GM12878 (cell line): ENCODE measurements at regions not wholly inside any gene's neighbourhood (a gene's known extent, or its start where the extent isn't known, plus 50 kb on each side); places are given as distances from the start of the nearest gene placed in this dataset.

Experiments used
- ATAC-seq: fragments of 200-7000 bp; cut with Tn5 transposase; 3 replicates; pipeline ENCODE4 v1.9.1; 2020; ENCODE audit warnings: mild to moderate bottlenecking, moderate library complexity
- BruUV-seq: library from RNA; stranded (reverse); fragments of 400-500 nt; replicated peaks from 2 replicates; lab custom pipeline; 2021; lab: Mats Ljungman, UMichigan
- CTCF ChIA-PET: fragments of 300-600 bp; sonication (Branson Sonifier 250); formaldehyde crosslinking; extraction: SDS; loops from one replicate; lab custom pipeline; 2021; ENCODE audit warnings: inconsistent platforms; lab: Yijun Ruan, JAX
- POLR2A ChIA-PET: fragments of 350-600 bp; formaldehyde crosslinking; extraction: SDS; loops from one replicate; lab custom pipeline; 2021; ENCODE audit warnings: inconsistent platforms; lab: Charles Lee
- RAD21 ChIA-PET: fragments of 300-600 bp; sonication (Branson Sonifier 250); formaldehyde crosslinking; loops from one replicate; lab custom pipeline; 2023; ENCODE audit warnings: antibody characterized with exemption; ENCODE audit not compliant: unreplicated experiment; lab: Charles Lee
- SMC1A ChIA-PET: fragments of 300-600 bp; sonication (Branson Sonifier 250); formaldehyde crosslinking; loops from one replicate; lab custom pipeline; 2023; ENCODE audit not compliant: unreplicated experiment, uncharacterized antibody; lab: Charles Lee
- DNase-seq: peaks from one replicate; pipeline ENCODE4 v3.0.0-alpha.2; 2011; ENCODE audit warnings: low read depth, low spot score
- FAIRE-seq: peaks from 3 replicates; lab custom pipeline; 2011; peaks lifted over from hg19 to GRCh38; lab: Jason Lieb, UNC
- H2AFZ ChIP-seq: 2 replicates; pipeline ENCODE4 v1.6.0; 2011; ENCODE audit warnings: low read depth, low read length, control low read depth; ENCODE audit not compliant: control insufficient read depth
- H3K27ac ChIP-seq: 2 replicates; pipeline ENCODE4 v1.5.1; 2011; ENCODE audit warnings: control low read depth; ENCODE audit not compliant: control insufficient read depth, insufficient read depth
- H3K27me3 ChIP-seq, 2 experiments: replicated peaks in 1 of 2; 2 replicates each; pipeline versions ENCODE4 v1.6.0 to v1.6.1; 2011; ENCODE audit warnings: low read length in 1 of 2; ENCODE audit not compliant: control insufficient read depth in 2 of 2, insufficient read depth in 2 of 2
- H3K36me3 ChIP-seq, 2 experiments: 2 replicates each; pipeline ENCODE4 v1.5.1; 2011; ENCODE audit warnings: low read length in 1 of 2; ENCODE audit not compliant: control insufficient read depth in 2 of 2, insufficient read depth in 2 of 2
- H3K4me1 ChIP-seq: 2 replicates; pipeline ENCODE4 v1.6.1; 2011; ENCODE audit warnings: mild to moderate bottlenecking, low read length, moderate library complexity, mixed read lengths; ENCODE audit not compliant: control insufficient read depth, insufficient read depth
- H3K4me2 ChIP-seq: 2 replicates; pipeline ENCODE4 v1.6.0; 2011; ENCODE audit warnings: control low read depth; ENCODE audit not compliant: control insufficient read depth, insufficient read depth
- H3K4me3 ChIP-seq: fragments of 200-600 bp; sonication (generic); 2 replicates; pipeline ENCODE4 v1.5.1; 2016
- H3K79me2 ChIP-seq: 2 replicates; pipeline ENCODE4 v1.6.0; 2011; ENCODE audit warnings: low read length; ENCODE audit not compliant: control insufficient read depth, insufficient read depth
- H3K9ac ChIP-seq: 2 replicates; pipeline ENCODE4 v1.8.0; 2011; ENCODE audit warnings: low read length, control low read depth, mixed read lengths; ENCODE audit not compliant: control insufficient read depth, insufficient read depth
- H3K9me3 ChIP-seq: replicated peaks from 3 replicates; pipeline ENCODE4 v1.5.1; 2011; ENCODE audit warnings: mild to moderate bottlenecking, low read length; ENCODE audit not compliant: control insufficient read depth, insufficient read depth
- H4K20me1 ChIP-seq: 2 replicates; pipeline ENCODE4 v1.6.0; 2011; ENCODE audit not compliant: control insufficient read depth, insufficient read depth
- CEBPZ ChIP-seq: fragments of 150-350 bp; IDR thresholded peaks from 2 replicates; pipeline ENCODE4 v1.6.1; 2016; ENCODE audit warnings: low read depth, low read length
- CHD2 ChIP-seq: IDR thresholded peaks from 2 replicates; pipeline ENCODE4 v1.6.1; 2011; ENCODE audit warnings: low read depth, low read length, improper control_type of control experiment, borderline replicate concordance
- IKZF1 ChIP-seq: fragments of 450-650 bp; conservative IDR thresholded peaks from 2 replicates; pipeline ENCODE4 v1.6.1; 2017; ENCODE audit warnings: antibody characterized with exemption, mild to moderate bottlenecking
- JUND ChIP-seq: IDR thresholded peaks from 2 replicates; pipeline ENCODE4 v1.6.1; 2012; ENCODE audit warnings: low read depth, mild to moderate bottlenecking, low read length, improper control_type of control experiment, moderate library complexity
- PKNOX1 ChIP-seq: fragments of 450-650 bp; IDR thresholded peaks from 2 replicates; pipeline ENCODE4 v1.6.1; 2016; ENCODE audit warnings: mild to moderate bottlenecking
- RELA ChIP-seq: fragments of 450-650 bp; IDR thresholded peaks from 2 replicates; pipeline ENCODE4 v1.8.0; 2014; ENCODE audit warnings: borderline replicate concordance; ENCODE audit not compliant: partially characterized antibody
- SIN3A ChIP-seq: IDR thresholded peaks from 2 replicates; pipeline ENCODE4 v1.6.1; 2012; ENCODE audit warnings: low read depth, low read length, improper control_type of control experiment
- SPI1 ChIP-seq: IDR thresholded peaks from 2 replicates; pipeline ENCODE4 v1.6.1; 2011; ENCODE audit warnings: low read depth, mild to moderate bottlenecking, low read length, moderate library complexity, borderline replicate concordance; ENCODE audit not compliant: insufficient read depth
- ZBTB33 ChIP-seq: fragments of 450-650 bp; IDR thresholded peaks from 2 replicates; pipeline ENCODE4 v1.6.1; 2017; ENCODE audit warnings: mild to moderate bottlenecking
- WGBS: methylation state at CpG from one replicate; pipeline ENCODE4 v1.1.6; 2016; ENCODE audit warnings: low lambda C conversion rate; ENCODE audit not compliant: insufficient replicate concordance, insufficient coverage; ENCODE audit errors: missing lambda C conversion rate; 5-methylcytosine and 5-hydroxymethylcytosine counted together
- in situ Hi-C: fragments of 300-500 bp; cut with MboI; formaldehyde crosslinking; loops from 9 replicates; pipeline ENCODE4 v1.14.3; 2018; ENCODE audit warnings: mixed read lengths
- intact Hi-C: fragments of 100-400 bp; cut with micrococcal nuclease; formaldehyde crosslinking; loops from one replicate; pipeline ENCODE4 v1.14.2; 2022; ENCODE audit not compliant: unreplicated experiment

DNA sequence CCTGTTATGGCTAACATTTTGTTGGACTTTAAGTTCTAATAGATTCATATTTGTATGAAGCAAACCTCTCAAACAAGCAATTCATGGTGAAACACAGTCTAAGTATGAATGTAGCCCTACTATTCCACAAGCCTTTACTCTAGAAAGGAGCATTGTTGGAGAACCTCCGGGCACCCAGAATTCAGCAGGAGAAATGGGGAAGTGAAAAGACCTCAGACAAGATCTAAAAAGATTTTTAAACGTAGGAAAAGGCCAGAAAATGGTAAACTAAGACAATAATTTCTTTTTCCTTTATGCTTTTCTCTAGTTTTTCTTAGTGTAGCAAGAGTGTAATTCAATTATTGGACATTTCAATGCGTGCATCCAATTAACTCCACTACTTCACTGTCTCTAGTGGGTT, 426.4 kb downstream of the INSC start:
- Histone ChIP-seq H3K27me3 (no peaks in the 10 kb centered on the region; a peak in 1 of 4 replicates), H3K9ac (no peak overlapping the region), H3K4me2 (no peak overlapping the region), H3K79me2 (no peaks in the 10 kb centered on the region), H4K20me1 (no peaks in the 10 kb centered on the region), H3K9me3 (no peaks in the 10 kb centered on the region), H3K4me1 (no peaks in the 10 kb centered on the region), H3K4me3 (no peak overlapping the region), H3K27ac (no peak overlapping the region), H2AFZ (no peak overlapping the region), H3K36me3 (no peaks in the 10 kb centered on the region)
- POLR2A ChIA-PET, result no interaction called here
- in situ Hi-C loops, result no loop called here
- ATAC-seq (no peak), DNase-seq (no peak), FAIRE-seq (no peak)
- TF ChIP-seq SPI1, result peak; percentile 41; the same call in 1 of the 2 replicates
- TF ChIP-seq JUND, result no peak
- no peak for TF ChIP-seq CHD2
- CTCF ChIA-PET, result no interaction called here
- RAD21 ChIA-PET, result no interaction called here
- intact Hi-C loops, result no loop called here
- SMC1A ChIA-PET, result no interaction called here
- no TSS peak for BruUV-seq
- WGBS, result 38% methylated on average over 3 of the region's 3 CpGs

DNA sequence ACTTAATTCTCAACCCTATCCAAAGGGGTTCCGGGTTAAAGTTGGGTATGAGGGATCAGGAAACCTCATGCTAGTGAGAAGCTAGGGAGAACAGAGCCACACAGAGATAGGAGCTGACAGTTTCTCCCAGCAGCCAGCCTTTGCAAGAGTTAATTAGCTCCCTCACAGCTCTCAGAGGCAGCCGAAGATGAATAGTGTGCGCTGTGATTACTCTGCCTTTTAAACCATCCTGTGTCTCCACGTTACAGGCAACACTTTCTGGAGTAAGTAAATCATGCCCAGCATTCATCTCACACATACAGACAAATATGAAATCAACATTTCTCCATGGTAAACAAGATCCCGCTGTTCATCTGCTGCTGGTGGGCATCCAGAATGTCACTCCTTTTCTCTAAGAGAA, 429.6 kb downstream of the INSC start:
- Histone ChIP-seq H3K27ac (no peak overlapping the region), H3K9ac (no peak overlapping the region), H3K4me1 (no peaks in the 10 kb centered on the region), H4K20me1 (no peaks in the 10 kb centered on the region), H3K27me3 (no peaks in the 10 kb centered on the region; a peak in 1 of 4 replicates), H3K4me3 (no peak overlapping the region), H3K36me3 (no peaks in the 10 kb centered on the region), H3K4me2 (no peak overlapping the region), H3K79me2 (no peaks in the 10 kb centered on the region), H3K9me3 (no peaks in the 10 kb centered on the region), H2AFZ (no peak overlapping the region)
- no TSS peak for BruUV-seq
- SMC1A ChIA-PET, result interaction anchor here (0.6 to 1.4 kb wide), 2 partner anchors 16 to 25 kb away, joined by 3 read pairs; no protein-coding TSS in a partner anchor
- TF ChIP-seq CEBPZ (no peak), PKNOX1 (no peak), IKZF1 (no peak), SIN3A (no peak), ZBTB33 (no peak), RELA (no peak)
- FAIRE-seq (no peak), ATAC-seq (no peak), DNase-seq (no peak)
- CTCF ChIA-PET, result no interaction called here
- intact Hi-C loops, result no loop called here
- RAD21 ChIA-PET, result no interaction called here
- in situ Hi-C loops, result no loop called here
- 65% methylated on average over 5 of the region's 5 CpGs for WGBS
- POLR2A ChIA-PET, result no interaction called here
